Kidney (tissue), 13 donors: ENCODE measurements at regions not wholly inside any gene's neighbourhood (a gene's known extent, or its start where the extent isn't known, plus 50 kb on each side); places are given as distances from the start of the nearest gene placed in this dataset.

ENCODE experiments used
- DNase-seq, 5 donors: peaks; one replicate each; pipeline ENCODE4 v3.0.0-alpha.2; 2013 to 2020
- FAIRE-seq: peaks from 2 replicates; lab custom pipeline; 2012; peaks lifted over from hg19 to GRCh38; lab: Jason Lieb, UNC
- H3K27ac ChIP-seq, 2 donors: one replicate each; pipeline ENCODE4 v1.7.0; 2013; ENCODE audit warnings: low read depth in 2 of 2, low read length in 2 of 2, inconsistent platforms in 1 of 2
- H3K27me3 ChIP-seq: one replicate; pipeline ENCODE4 v1.7.1; 2013; ENCODE audit warnings: low read length, inconsistent platforms; ENCODE audit not compliant: control insufficient read depth, insufficient read depth
- H3K36me3 ChIP-seq, 3 donors: one replicate each; pipeline versions ENCODE4 v1.7.0 to v1.7.1; 2013; ENCODE audit warnings: low read length in 3 of 3, control low read depth in 1 of 3, inconsistent platforms in 1 of 3; ENCODE audit not compliant: insufficient read depth in 3 of 3, control insufficient read depth in 2 of 3
- H3K4me1 ChIP-seq, 3 donors: one replicate each; pipeline versions ENCODE4 v1.7.0 to v1.7.1; 2013; ENCODE audit warnings: low read length in 3 of 3, inconsistent platforms in 1 of 3, low read depth in 1 of 3; ENCODE audit not compliant: control insufficient read depth in 2 of 3, insufficient read depth in 2 of 3
- H3K4me3 ChIP-seq, 3 donors: one replicate each; pipeline versions ENCODE4 v1.7.0 to v1.8.1; 2013; ENCODE audit warnings: low read length in 3 of 3, control low read depth in 1 of 3, inconsistent platforms in 1 of 3
- H3K9ac ChIP-seq, 3 donors: one replicate each; pipeline versions ENCODE4 v1.7.0 to v1.7.1; 2013; ENCODE audit warnings: low read length in 3 of 3, control low read depth in 1 of 3, inconsistent platforms in 1 of 3
- H3K9me3 ChIP-seq, 3 donors: one replicate each; pipeline versions ENCODE4 v1.7.0 to v1.7.1; 2013; ENCODE audit warnings: low read length in 3 of 3, control low read depth in 1 of 3, inconsistent platforms in 1 of 3; ENCODE audit not compliant: control insufficient read depth in 2 of 3, insufficient read depth in 1 of 3
- intact Hi-C: fragments of 100-400 bp; cut with DNase I; formaldehyde crosslinking; loops from one replicate; pipeline ENCODE4 v1.11.1; 2022
- TF ChIP-seq, protein P1 (sequence below): IDR thresholded peaks from 3 replicates; pipeline ENCODE4 v1.5.1; 2012; ENCODE audit warnings: mild to moderate bottlenecking, moderate library complexity, borderline replicate concordance; ENCODE audit not compliant: insufficient read depth; ENCODE audit errors: extremely low read depth
- donor health status: control.
- donor health status: control.
- donor health status: control.
- donor health status: control.
- donor health status: control.
- donor health status: DM: yes; HTN: yes; CAD: no.
- donor health status: Normal renal cell carcinoma (clear cell type).

DNA sequence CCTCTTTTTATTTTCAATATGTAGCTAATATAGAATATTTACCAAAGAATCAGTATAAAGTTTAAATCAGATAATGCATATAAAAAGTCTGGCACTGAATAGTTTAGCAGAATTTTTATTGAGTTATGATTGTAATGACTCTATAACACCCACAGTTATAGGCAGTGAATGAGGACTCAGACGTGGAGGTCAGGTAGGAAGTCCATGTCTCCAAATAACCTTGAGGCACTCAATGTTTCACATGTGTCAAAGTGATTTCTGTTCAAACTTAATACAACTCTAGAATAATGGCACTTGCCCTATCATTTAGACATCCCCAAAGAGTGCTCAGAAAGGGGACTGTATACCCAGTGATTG is 332.1 kb downstream of the BMPER start:
- DNase-seq (no peak), FAIRE-seq (no peak)
- Histone ChIP-seq H3K27me3 (no peaks in the 10 kb centered on the region), H3K4me1 (no peaks in the 10 kb centered on the region), H3K36me3 (no peaks in the 10 kb centered on the region), H3K27ac (no peak overlapping the region), H3K9me3 (no peaks in the 10 kb centered on the region), H3K9ac (no peak overlapping the region), H3K4me3 (no peak overlapping the region)
- TF ChIP-seq, protein P1, sequence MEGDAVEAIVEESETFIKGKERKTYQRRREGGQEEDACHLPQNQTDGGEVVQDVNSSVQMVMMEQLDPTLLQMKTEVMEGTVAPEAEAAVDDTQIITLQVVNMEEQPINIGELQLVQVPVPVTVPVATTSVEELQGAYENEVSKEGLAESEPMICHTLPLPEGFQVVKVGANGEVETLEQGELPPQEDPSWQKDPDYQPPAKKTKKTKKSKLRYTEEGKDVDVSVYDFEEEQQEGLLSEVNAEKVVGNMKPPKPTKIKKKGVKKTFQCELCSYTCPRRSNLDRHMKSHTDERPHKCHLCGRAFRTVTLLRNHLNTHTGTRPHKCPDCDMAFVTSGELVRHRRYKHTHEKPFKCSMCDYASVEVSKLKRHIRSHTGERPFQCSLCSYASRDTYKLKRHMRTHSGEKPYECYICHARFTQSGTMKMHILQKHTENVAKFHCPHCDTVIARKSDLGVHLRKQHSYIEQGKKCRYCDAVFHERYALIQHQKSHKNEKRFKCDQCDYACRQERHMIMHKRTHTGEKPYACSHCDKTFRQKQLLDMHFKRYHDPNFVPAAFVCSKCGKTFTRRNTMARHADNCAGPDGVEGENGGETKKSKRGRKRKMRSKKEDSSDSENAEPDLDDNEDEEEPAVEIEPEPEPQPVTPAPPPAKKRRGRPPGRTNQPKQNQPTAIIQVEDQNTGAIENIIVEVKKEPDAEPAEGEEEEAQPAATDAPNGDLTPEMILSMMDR = no peak
- intact Hi-C loops = no loop called here

DNA sequence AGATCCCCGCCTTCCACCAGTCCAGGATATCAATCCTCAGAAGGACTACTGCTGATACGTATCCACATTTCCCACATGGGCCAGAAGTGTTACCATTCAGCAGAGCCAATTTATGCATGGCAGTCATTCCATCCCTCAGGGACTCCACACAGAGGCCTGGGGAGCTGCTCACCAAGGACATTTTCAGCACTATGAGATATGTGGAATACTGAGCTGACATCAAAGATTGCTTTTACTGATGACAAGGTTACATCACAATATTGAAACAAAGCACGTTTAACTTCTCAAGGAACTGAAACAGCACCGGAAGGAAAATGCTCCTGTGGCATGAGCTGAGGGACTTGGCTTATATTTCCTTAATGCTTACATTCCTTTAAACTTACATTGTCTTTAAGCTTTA is 335.1 kb downstream of the BMPER start:
- Histone ChIP-seq H3K36me3 (no peaks in the 10 kb centered on the region), H3K9ac (no peak overlapping the region), H3K9me3 (no peaks in the 10 kb centered on the region), H3K4me3 (no peak overlapping the region), H3K27me3 (no peaks in the 10 kb centered on the region), H3K4me1 (no peaks in the 10 kb centered on the region), H3K27ac (no peak overlapping the region)
- TF ChIP-seq, protein P1 = no peak
- intact Hi-C loops = no loop called here
- FAIRE-seq = no peak
- no peak for DNase-seq

DNA sequence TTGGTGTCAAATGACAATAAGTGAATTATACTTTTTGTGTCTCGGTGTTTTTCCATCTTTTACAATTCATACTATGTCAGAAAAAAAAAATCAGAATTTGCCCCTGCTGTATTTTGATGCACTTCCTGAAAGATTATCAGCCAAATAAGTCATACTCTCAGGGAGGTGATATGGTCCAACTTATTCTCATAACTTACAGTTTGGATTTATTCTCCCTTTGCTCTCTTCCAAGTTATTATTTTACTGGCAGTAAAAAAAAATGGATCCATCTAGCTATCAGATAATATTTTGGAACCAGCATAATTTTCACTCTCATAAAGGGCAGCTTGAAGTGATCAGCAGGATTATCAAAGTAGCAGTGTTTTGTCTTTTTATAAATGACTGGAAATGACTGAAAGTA is 337.1 kb downstream of the BMPER start:
- Histone ChIP-seq H3K27me3 (no peaks in the 10 kb centered on the region), H3K27ac (no peak overlapping the region), H3K36me3 (no peaks in the 10 kb centered on the region), H3K9ac (no peak overlapping the region), H3K9me3 (no peaks in the 10 kb centered on the region), H3K4me1 (no peaks in the 10 kb centered on the region), H3K4me3 (no peak overlapping the region)
- TF ChIP-seq, protein P1 = no peak
- DNase-seq (no peak), FAIRE-seq (no peak)
- intact Hi-C loops = no loop called here

DNA sequence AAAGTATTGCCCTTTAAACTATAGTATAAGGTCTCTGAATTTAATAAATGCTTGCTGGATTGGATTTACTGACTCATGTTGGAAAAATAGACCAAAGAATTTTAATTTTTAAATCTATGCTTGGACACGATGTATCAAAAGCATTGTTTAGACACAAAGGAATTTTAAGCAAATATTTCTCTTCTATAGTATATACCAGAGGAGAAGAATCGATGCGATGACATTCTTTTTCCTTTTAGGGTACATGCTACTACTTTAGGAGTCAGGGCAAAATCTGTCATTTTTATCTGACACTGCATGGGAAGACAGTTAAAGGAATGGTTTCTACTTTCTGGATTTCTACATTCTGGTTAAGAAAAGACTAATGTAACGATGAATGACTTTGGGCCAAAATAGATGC is 339.9 kb downstream of the BMPER start:
- H3K27ac ChIP-seq = no peak overlapping the region
- H3K4me3 ChIP-seq = no peak overlapping the region
- no peaks in the 10 kb centered on the region for H3K4me1 ChIP-seq
- no peaks in the 10 kb centered on the region for H3K36me3 ChIP-seq
- intact Hi-C loops = no loop called here
- DNase-seq (no peak), FAIRE-seq (no peak)
- TF ChIP-seq, protein P1 = no peak
- H3K9me3 ChIP-seq = no peaks in the 10 kb centered on the region
- no peak overlapping the region for H3K9ac ChIP-seq
- H3K27me3 ChIP-seq = no peaks in the 10 kb centered on the region
